Keratinocyte (primary cell): ENCODE measurements at regions not wholly inside any gene's neighbourhood (a gene's known extent, or its start where the extent isn't known, plus 50 kb on each side); places are given as distances from the start of the nearest gene placed in this dataset.

Experiments used
- CTCF ChIP-seq, 3 experiments: IDR thresholded peaks in 1 of 3; conservative IDR thresholded peaks in 1 of 3; optimal IDR thresholded peaks in 1 of 3; 2 replicates in 2 of 3; 3 replicates in 1 of 3; pipeline versions ENCODE3 to v1.5.1; 2011; ENCODE audit warnings: low read length in 3 of 3, mild to moderate bottlenecking in 3 of 3, moderate library complexity in 2 of 3, control low read depth in 1 of 3, inconsistent platforms in 1 of 3; ENCODE audit not compliant: insufficient read depth in 2 of 3; ENCODE audit errors: extremely low read depth in 1 of 3
- EZH2 ChIP-seq: IDR thresholded peaks from one replicate; pipeline ENCODE4 v1.6.1; 2012; ENCODE audit warnings: inconsistent platforms, mild to moderate bottlenecking, low read length, moderate library complexity

GRCh38 chr17:77433385-77434135, 292.8 kb downstream of the SEC14L1 start:
- TF ChIP-seq CTCF (optimal IDR thresholded peaks at IDR 0.05 in 1 of 3, IDR thresholded peaks at IDR 0.05 in 1 of 3, conservative IDR thresholded peaks at IDR 0.05 in 1 of 3; ENCODE audit: extremely low read depth in 1 of 3, insufficient read depth in 2 of 3, low read length in 3 of 3) (no peak), EZH2 (no peak)
